IMR-90 (cell line): ENCODE measurements at regions not wholly inside any gene's neighbourhood (a gene's known extent, or its start where the extent isn't known, plus 50 kb on each side); places are given as distances from the start of the nearest gene placed in this dataset.

Experiments
- ATAC-seq: fragments of 200-7000 bp; cut with Tn5 transposase; 2 replicates; pipeline ENCODE4 v1.9.1; 2020; ENCODE audit warnings: low read depth, mild to moderate bottlenecking, moderate library complexity
- BruUV-seq: library from RNA; stranded (reverse); fragments of 400-500 nt; replicated peaks from 2 replicates; lab custom pipeline; 2021; lab: Mats Ljungman, UMichigan
- CTCF ChIA-PET: fragments of 300-600 bp; formaldehyde crosslinking; extraction: SDS; loops from one replicate; lab custom pipeline; 2021; ENCODE audit warnings: antibody characterized with exemption; lab: Yijun Ruan, JAX
- POLR2A ChIA-PET: fragments of 300-600 bp; sonication (Branson Sonifier 250); formaldehyde crosslinking; loops from one replicate; lab custom pipeline; 2022; ENCODE audit warnings: antibody characterized with exemption; ENCODE audit not compliant: unreplicated experiment; lab: Charles Lee
- DNase-seq: peaks from one replicate; pipeline ENCODE4 v3.0.0; 2013
- H2AFZ ChIP-seq: replicated peaks from 2 replicates; pipeline ENCODE3; 2013; ENCODE audit warnings: low read length, mild to moderate bottlenecking; ENCODE audit not compliant: poor library complexity
- H2AK5ac ChIP-seq: 2 replicates; pipeline ENCODE4 v1.6.1; 2013; ENCODE audit warnings: low read depth, low read length, inconsistent platforms
- H2AK9ac ChIP-seq: replicated peaks from 2 replicates; pipeline ENCODE3; 2013; ENCODE audit warnings: mild to moderate bottlenecking, low read depth, low read length, moderate library complexity; ENCODE audit not compliant: poor library complexity
- H2BK120ac ChIP-seq: 2 replicates; pipeline ENCODE4 v1.6.1; 2013; ENCODE audit warnings: low read depth, low read length, inconsistent platforms
- H2BK15ac ChIP-seq: 3 replicates; pipeline ENCODE4 v1.6.1; 2013; ENCODE audit warnings: low read depth, low read length, inconsistent platforms
- H2BK20ac ChIP-seq: 2 replicates; pipeline ENCODE4 v1.6.1; 2013; ENCODE audit warnings: low read depth, mild to moderate bottlenecking, inconsistent platforms, low read length, moderate library complexity
- H2BK5ac ChIP-seq: 2 replicates; pipeline ENCODE4 v1.6.1; 2013; ENCODE audit warnings: mild to moderate bottlenecking, low read depth, low read length, inconsistent platforms; ENCODE audit not compliant: poor library complexity, severe bottlenecking
- H3K14ac ChIP-seq: replicated peaks from 2 replicates; pipeline ENCODE4 v1.6.1; 2013; ENCODE audit warnings: low read depth, low read length, inconsistent platforms
- H3K18ac ChIP-seq: 2 replicates; pipeline ENCODE4 v1.6.1; 2013; ENCODE audit warnings: low read depth, low read length, control low read depth
- H3K23ac ChIP-seq: 2 replicates; pipeline ENCODE4 v1.6.1; 2013; ENCODE audit warnings: low read depth, low read length, inconsistent platforms
- H3K27ac ChIP-seq: 2 replicates; pipeline ENCODE4 v1.5.1; 2013; ENCODE audit warnings: mild to moderate bottlenecking, control low read depth, low read length; ENCODE audit not compliant: insufficient read depth
- H3K27me3 ChIP-seq: 2 replicates; pipeline ENCODE4 v1.6.1; 2013; ENCODE audit warnings: low read length; ENCODE audit not compliant: control insufficient read depth, insufficient read depth
- H3K36me3 ChIP-seq: 2 replicates; pipeline ENCODE4 v1.6.1; 2013; ENCODE audit warnings: low read length, mixed read lengths; ENCODE audit not compliant: control insufficient read depth, insufficient read depth
- H3K4ac ChIP-seq: 2 replicates; pipeline ENCODE4 v1.6.1; 2013; ENCODE audit warnings: low read depth, low read length, inconsistent platforms
- H3K4me1 ChIP-seq: 2 replicates; pipeline ENCODE4 v1.6.1; 2013; ENCODE audit warnings: low read length, mixed read lengths; ENCODE audit not compliant: control insufficient read depth, insufficient read depth
- H3K4me2 ChIP-seq: 2 replicates; pipeline ENCODE4 v1.6.1; 2013; ENCODE audit warnings: low read depth, mild to moderate bottlenecking, control low read depth, low read length, moderate library complexity
- H3K4me3 ChIP-seq: 2 replicates; pipeline ENCODE4 v1.5.1; 2013; ENCODE audit warnings: low read depth, mild to moderate bottlenecking, control low read depth, low read length, moderate library complexity; ENCODE audit not compliant: insufficient read depth
- H3K56ac ChIP-seq: 2 replicates; pipeline ENCODE4 v1.6.1; 2013; ENCODE audit warnings: low read length, inconsistent platforms; ENCODE audit not compliant: insufficient read depth; ENCODE audit errors: extremely low read depth
- H3K79me1 ChIP-seq, 2 experiments: 2 replicates each; pipeline ENCODE4 v1.6.1; 2013; ENCODE audit warnings: low read length in 2 of 2, inconsistent platforms in 1 of 2, low read depth in 1 of 2
- H3K9ac ChIP-seq: 2 replicates; pipeline ENCODE4 v1.6.1; 2013; ENCODE audit warnings: low read depth, low read length, control low read depth
- H3K9me1 ChIP-seq: 2 replicates; pipeline ENCODE4 v1.6.1; 2013; ENCODE audit warnings: low read length, inconsistent platforms; ENCODE audit not compliant: insufficient read depth
- H3K9me3 ChIP-seq: 2 replicates; pipeline ENCODE4 v1.6.1; 2013; ENCODE audit warnings: low read length; ENCODE audit not compliant: control insufficient read depth, insufficient read depth
- H4K20me1 ChIP-seq: 2 replicates; pipeline ENCODE4 v1.6.1; 2013; ENCODE audit warnings: low read length, inconsistent platforms; ENCODE audit not compliant: insufficient read depth
- H4K5ac ChIP-seq: 2 replicates; pipeline ENCODE4 v1.6.1; 2013; ENCODE audit warnings: mild to moderate bottlenecking, low read depth, low read length, control low read depth
- H4K8ac ChIP-seq, 2 experiments: 2 replicates each; pipeline ENCODE4 v1.6.1; 2013; ENCODE audit warnings: low read depth in 2 of 2, low read length in 2 of 2, control low read depth in 1 of 2, inconsistent platforms in 1 of 2
- H4K91ac ChIP-seq: 2 replicates; pipeline ENCODE4 v1.6.1; 2013; ENCODE audit warnings: low read depth, low read length, inconsistent platforms; ENCODE audit not compliant: insufficient read depth
- BHLHE40 ChIP-seq: fragments of 150-350 bp; IDR thresholded peaks from 2 replicates; pipeline ENCODE4 v1.6.1; 2016; ENCODE audit warnings: mild to moderate bottlenecking, low read depth, low read length
- CEBPB ChIP-seq: IDR thresholded peaks from 2 replicates; pipeline ENCODE4 v1.6.1; 2012; ENCODE audit warnings: low read depth, low read length, improper control_type of control experiment
- CHD1 ChIP-seq: IDR thresholded peaks from 2 replicates; pipeline ENCODE4 v1.6.1; 2012; ENCODE audit warnings: low read depth, low read length, improper control_type of control experiment
- CTCF ChIP-seq: conservative IDR thresholded peaks from 2 replicates; pipeline ENCODE4 v1.5.1; 2012; ENCODE audit warnings: mild to moderate bottlenecking, low read depth, low read length, improper control_type of control experiment
- FOS ChIP-seq: fragments of 150-350 bp; IDR thresholded peaks from 2 replicates; pipeline ENCODE4 v1.6.1; 2016; ENCODE audit warnings: low read depth, low read length
- MAFK ChIP-seq: IDR thresholded peaks from 2 replicates; pipeline ENCODE4 v1.6.1; 2012; ENCODE audit warnings: low read depth, low read length, improper control_type of control experiment
- MAZ ChIP-seq: IDR thresholded peaks from 2 replicates; pipeline ENCODE4 v1.6.1; 2012; ENCODE audit warnings: low read depth, mild to moderate bottlenecking, low read length, improper control_type of control experiment, moderate library complexity, borderline replicate concordance
- MXI1 ChIP-seq: IDR thresholded peaks from 2 replicates; pipeline ENCODE4 v1.6.1; 2012; ENCODE audit warnings: low read depth, mild to moderate bottlenecking, low read length, moderate library complexity, borderline replicate concordance
- NFE2L2 ChIP-seq: fragments of 150-350 bp; IDR thresholded peaks from 2 replicates; pipeline ENCODE4 v1.6.1; 2016; ENCODE audit warnings: low read depth, mild to moderate bottlenecking, low read length
- POLR2A ChIP-seq: IDR thresholded peaks from 2 replicates; pipeline ENCODE4 v1.6.1; 2012; ENCODE audit warnings: mild to moderate bottlenecking, low read depth, low read length
- RAD21 ChIP-seq: IDR thresholded peaks from 2 replicates; pipeline ENCODE4 v1.6.1; 2012; ENCODE audit warnings: low read length, improper control_type of control experiment
- RCOR1 ChIP-seq: IDR thresholded peaks from 2 replicates; pipeline ENCODE4 v1.6.1; 2012; ENCODE audit warnings: mild to moderate bottlenecking, low read length, improper control_type of control experiment; ENCODE audit not compliant: insufficient replicate concordance
- RFX5 ChIP-seq: IDR thresholded peaks from 2 replicates; pipeline ENCODE4 v1.8.0; 2012; ENCODE audit warnings: low read depth, mild to moderate bottlenecking, low read length, moderate library complexity
- SMC3 ChIP-seq: fragments of 150-350 bp; IDR thresholded peaks from 2 replicates; pipeline ENCODE4 v1.6.1; 2016; ENCODE audit warnings: low read depth, mild to moderate bottlenecking, antibody characterized with exemption, low read length, moderate library complexity
- USF2 ChIP-seq: fragments of 150-350 bp; IDR thresholded peaks from 2 replicates; pipeline ENCODE4 v1.6.1; 2017; ENCODE audit warnings: mild to moderate bottlenecking, antibody characterized with exemption, low read length, low read depth
- WGBS, 2 experiments: methylation state at CpG; one replicate each; pipeline versions ENCODE4 v1.1.5 to v1.1.7; 2013; ENCODE audit warnings: missing lambda C conversion rate in 2 of 2; ENCODE audit not compliant: insufficient read length in 1 of 2; ENCODE audit errors: extremely low coverage in 2 of 2; 5-methylcytosine and 5-hydroxymethylcytosine counted together
- dilution Hi-C: fragments of 300-500 bp; cut with HindIII; formaldehyde crosslinking; loops from one replicate; pipeline ENCODE4 v1.14.3; 2018; ENCODE audit warnings: low sequenced_read_pairs; ENCODE audit not compliant: unreplicated experiment
- in situ Hi-C: fragments of 300-500 bp; cut with MboI; formaldehyde crosslinking; loops from 3 replicates; pipeline ENCODE4 v1.14.3; 2019; ENCODE audit warnings: low sequenced_read_pairs, inconsistent platforms, mixed read lengths
- intact Hi-C: fragments of 100-400 bp; cut with micrococcal nuclease; formaldehyde crosslinking; loops from 2 replicates; pipeline ENCODE4 v1.10.0; 2022
- TF ChIP-seq, protein P1 (sequence below): fragments of 150-350 bp; IDR thresholded peaks from 2 replicates; pipeline ENCODE4 v1.6.1; 2016; ENCODE audit warnings: low read depth, mild to moderate bottlenecking, low read length, moderate library complexity, borderline replicate concordance

GRCh38 chr6:80592436-80592835 is 486.0 kb downstream of the BCKDHB start:
- H3K36me3 ChIP-seq, result no peaks in the 10 kb centered on the region
- no peak for DNase-seq
- H3K27me3 ChIP-seq, result no peaks in the 10 kb centered on the region
- no peak overlapping the region for H3K56ac ChIP-seq
- dilution Hi-C loops (no loop called here), intact Hi-C loops (no loop called here), in situ Hi-C loops (no loop called here)
- no peak overlapping the region for H3K23ac ChIP-seq
- H3K18ac ChIP-seq, result no peak overlapping the region
- H2AFZ ChIP-seq, result no peak overlapping the region
- ATAC-seq, result no peak
- no peak overlapping the region for H4K8ac ChIP-seq
- H2BK20ac ChIP-seq, result no peak overlapping the region
- H2BK15ac ChIP-seq, result no peak overlapping the region
- H3K27ac ChIP-seq, result no peak overlapping the region
- no peak overlapping the region for H2BK120ac ChIP-seq
- H3K14ac ChIP-seq, result no peak overlapping the region
- WGBS, 2 experiments, result no CpG with 5 or more reads among the region's 2 CpGs
- H3K79me1 ChIP-seq, result no peaks in the 10 kb centered on the region
- no peaks in the 10 kb centered on the region for H3K9me3 ChIP-seq
- no peak overlapping the region for H2BK5ac ChIP-seq
- no peaks in the 10 kb centered on the region for H3K9me1 ChIP-seq
- POLR2A ChIA-PET, result no interaction called here
- CTCF ChIA-PET, result no interaction called here
- H4K20me1 ChIP-seq, result no peaks in the 10 kb centered on the region
- H3K4me2 ChIP-seq, result no peak overlapping the region
- no peak overlapping the region for H4K91ac ChIP-seq
- H3K4ac ChIP-seq, result no peak overlapping the region
- BruUV-seq, result no TSS peak
- no peak overlapping the region for H2AK5ac ChIP-seq
- no peak overlapping the region for H2AK9ac ChIP-seq
- H4K5ac ChIP-seq, result no peak overlapping the region
- no peak overlapping the region for H3K9ac ChIP-seq
- no peaks in the 10 kb centered on the region; the same call in 1 of the 2 replicates for H3K4me1 ChIP-seq
- no peak overlapping the region for H3K4me3 ChIP-seq
- TF ChIP-seq USF2 (no peak), CEBPB (no peak), RAD21 (no peak), CTCF (no peak), NFE2L2 (no peak), RFX5 (no peak), MXI1 (no peak), MAZ (no peak), CHD1 (no peak), POLR2A (no peak), MAFK (no peak), BHLHE40 (no peak), RCOR1 (no peak), FOS (no peak), SMC3 (no peak)
- TF ChIP-seq, protein P1, sequence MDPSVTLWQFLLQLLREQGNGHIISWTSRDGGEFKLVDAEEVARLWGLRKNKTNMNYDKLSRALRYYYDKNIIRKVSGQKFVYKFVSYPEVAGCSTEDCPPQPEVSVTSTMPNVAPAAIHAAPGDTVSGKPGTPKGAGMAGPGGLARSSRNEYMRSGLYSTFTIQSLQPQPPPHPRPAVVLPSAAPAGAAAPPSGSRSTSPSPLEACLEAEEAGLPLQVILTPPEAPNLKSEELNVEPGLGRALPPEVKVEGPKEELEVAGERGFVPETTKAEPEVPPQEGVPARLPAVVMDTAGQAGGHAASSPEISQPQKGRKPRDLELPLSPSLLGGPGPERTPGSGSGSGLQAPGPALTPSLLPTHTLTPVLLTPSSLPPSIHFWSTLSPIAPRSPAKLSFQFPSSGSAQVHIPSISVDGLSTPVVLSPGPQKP, result no peak
